Hepatocyte (in vitro differentiated cells): ENCODE measurements at regions not wholly inside any gene's neighbourhood (a gene's known extent, or its start where the extent isn't known, plus 50 kb on each side); places are given as distances from the start of the nearest gene placed in this dataset. TPM values are rescaled to one million over a fixed set of nuclear protein-coding genes. Genes with fewer than 3 reads are reported as not detected.

ENCODE experiments used
- DNase-seq: peaks from one replicate; pipeline ENCODE4 v3.0.0-alpha.2; 2016; ENCODE audit warnings: low spot score
- H2AFZ ChIP-seq: fragments of 200-600 bp; sonication (generic); 2 replicates; pipeline ENCODE4 v1.6.0; 2016; ENCODE audit warnings: antibody characterized with exemption, mild to moderate bottlenecking
- H3K27ac ChIP-seq: fragments of 200-600 bp; sonication (generic); 2 replicates; pipeline ENCODE4 v1.5.1; 2016; ENCODE audit warnings: mild to moderate bottlenecking
- H3K27me3 ChIP-seq: fragments of 200-600 bp; sonication (generic); 2 replicates; pipeline ENCODE4 v1.6.1; 2016
- H3K36me3 ChIP-seq: fragments of 200-600 bp; sonication (generic); replicated peaks from 2 replicates; pipeline ENCODE4 v1.5.1; 2016; ENCODE audit warnings: low read depth; ENCODE audit not compliant: insufficient read depth
- H3K4me1 ChIP-seq: fragments of 200-600 bp; sonication (generic); 2 replicates; pipeline ENCODE4 v1.5.1; 2016; ENCODE audit warnings: mild to moderate bottlenecking, moderate library complexity; ENCODE audit not compliant: insufficient read depth
- H3K4me2 ChIP-seq: fragments of 200-600 bp; sonication (generic); 2 replicates; pipeline ENCODE4 v1.6.0; 2016
- H3K4me3 ChIP-seq: fragments of 200-600 bp; sonication (generic); 2 replicates; pipeline ENCODE4 v1.5.1; 2016; ENCODE audit warnings: mild to moderate bottlenecking
- H3K79me2 ChIP-seq: fragments of 200-600 bp; sonication (generic); 2 replicates; pipeline ENCODE4 v1.6.0; 2017; ENCODE audit warnings: mild to moderate bottlenecking
- H3K9me2 ChIP-seq: fragments of 200-600 bp; sonication (generic); replicated peaks from 2 replicates; pipeline ENCODE4 v1.6.0; 2017; ENCODE audit warnings: mild to moderate bottlenecking; ENCODE audit not compliant: insufficient read depth
- H3K9me3 ChIP-seq: fragments of 200-600 bp; sonication (generic); 2 replicates; pipeline ENCODE4 v1.5.1; 2016; ENCODE audit warnings: low read depth, mild to moderate bottlenecking
- H4K20me1 ChIP-seq: fragments of 200-600 bp; sonication (generic); 2 replicates; pipeline ENCODE4 v1.6.0; 2016; ENCODE audit warnings: mild to moderate bottlenecking; ENCODE audit not compliant: insufficient read depth, poor library complexity, severe bottlenecking
- CTCF ChIP-seq: fragments of 200-600 bp; sonication (generic); IDR thresholded peaks from 2 replicates; pipeline ENCODE4 v1.5.1; 2016; ENCODE audit warnings: antibody characterized with exemption, mild to moderate bottlenecking; ENCODE audit not compliant: poor library complexity
- EZH2 ChIP-seq: fragments of 200-600 bp; sonication (generic); IDR thresholded peaks from 2 replicates; pipeline ENCODE4 v1.6.1; 2016; ENCODE audit warnings: antibody characterized with exemption, mild to moderate bottlenecking, borderline replicate concordance
- EZH2phosphoT487 ChIP-seq: fragments of 200-600 bp; sonication (generic); IDR thresholded peaks from one replicate; pipeline ENCODE4 v1.6.1; 2018; ENCODE audit warnings: antibody characterized with exemption, mild to moderate bottlenecking, low read depth, moderate library complexity; ENCODE audit not compliant: unreplicated experiment, severe bottlenecking
- WGBS: methylation state at CpG from one replicate; pipeline ENCODE4 v1.1.6; 2016; ENCODE audit warnings: low lambda C conversion rate; ENCODE audit errors: missing lambda C conversion rate; 5-methylcytosine and 5-hydroxymethylcytosine counted together
- microRNA counts: library from miRNA; unstranded; fragments of <30 nt; microRNA quantifications from one replicate; lab custom pipeline; 2017
- microRNA-seq: library from miRNA; unstranded; fragments of <30 nt; microRNA quantifications from one replicate; pipeline ENCODE4, GENCODE V29; 2017
- small RNA-seq: library from RNA; depleted of rRNA; stranded (forward); fragments of <200 nt; gene quantifications from one replicate; pipeline ENCODE3, GENCODE V24; 2014

GRCh38 chrX:45261471-45261870 lies 60.8 kb upstream of the DIPK2B start:
- H3K27me3 ChIP-seq: no peaks in the 10 kb centered on the region
- WGBS: 81% methylated on average over 1 of the region's 1 CpG
- no peak overlapping the region for H3K4me2 ChIP-seq
- H3K36me3 ChIP-seq: no peaks in the 10 kb centered on the region
- H3K9me2 ChIP-seq: no peaks in the 10 kb centered on the region
- H3K27ac ChIP-seq: no peak overlapping the region
- no peaks in the 10 kb centered on the region for H3K79me2 ChIP-seq
- no peaks in the 10 kb centered on the region for H4K20me1 ChIP-seq
- H3K4me1 ChIP-seq: no peaks in the 10 kb centered on the region
- TF ChIP-seq EZH2phosphoT487: no peak
- TF ChIP-seq EZH2: no peak
- no peak for TF ChIP-seq CTCF
- DNase-seq: no peak
- H3K9me3 ChIP-seq: no peaks in the 10 kb centered on the region
- H2AFZ ChIP-seq: no peak overlapping the region
- H3K4me3 ChIP-seq: no peak overlapping the region

- no peak overlapping the region for H2AFZ ChIP-seq
- TF ChIP-seq CTCF (no peak), EZH2phosphoT487 (no peak), EZH2 (no peak)
- no peaks in the 10 kb centered on the region for H3K27me3 ChIP-seq
- no peaks in the 10 kb centered on the region for H3K4me1 ChIP-seq
- 50% methylated on average over 1 of the region's 1 CpG for WGBS
- H4K20me1 ChIP-seq: no peaks in the 10 kb centered on the region
- H3K4me3 ChIP-seq: no peak overlapping the region
- no peaks in the 10 kb centered on the region for H3K9me2 ChIP-seq
- H3K27ac ChIP-seq: no peak overlapping the region
- no peaks in the 10 kb centered on the region for H3K9me3 ChIP-seq
- no peaks in the 10 kb centered on the region for H3K79me2 ChIP-seq
- no peaks in the 10 kb centered on the region for H3K36me3 ChIP-seq
- DNase-seq: no peak
- H3K4me2 ChIP-seq: no peak overlapping the region
These were observed 60.3 kb upstream of the DIPK2B start for GRCh38 chrX:45261005-45261404.

- H3K27me3 ChIP-seq: no peaks in the 10 kb centered on the region
- H2AFZ ChIP-seq: no peak overlapping the region
- H3K4me3 ChIP-seq: no peak overlapping the region
- no peaks in the 10 kb centered on the region for H4K20me1 ChIP-seq
- no peaks in the 10 kb centered on the region for H3K79me2 ChIP-seq
- no peak for DNase-seq
- H3K9me3 ChIP-seq: no peaks in the 10 kb centered on the region
- 61% methylated on average over 6 of the region's 6 CpGs for WGBS
- no peak for TF ChIP-seq CTCF
- no peak for TF ChIP-seq EZH2
- TF ChIP-seq EZH2phosphoT487: no peak
- H3K4me1 ChIP-seq: no peaks in the 10 kb centered on the region
- H3K9me2 ChIP-seq: no peaks in the 10 kb centered on the region
- no peaks in the 10 kb centered on the region for H3K36me3 ChIP-seq
- H3K27ac ChIP-seq: no peak overlapping the region
- H3K4me2 ChIP-seq: no peak overlapping the region
These were observed 58.2 kb upstream of the DIPK2B start for GRCh38 chrX:45258731-45259402.

MicroRNAs encoded in the stretch of these regions (microRNA counts, 767-probe panel; counts per million panel counts)
- microRNA hsa-miR-221-3p (lab: Ali Mortazavi, UCI): 7,736 counts per million, percentile 48 among the panel's probes with 10 or more counts
- microRNA hsa-miR-222-3p (lab: Ali Mortazavi, UCI): 8,524 counts per million, percentile 58 among the panel's probes with 10 or more counts

Small RNA genes in the stretch of these regions (microRNA-seq; reads per million reads assigned to microRNA genes)
- gene MIR221: 11,190 reads per million, percentile 94 among the genes with 10 or more reads in this experiment
- gene MIR222: 2,604 reads per million, percentile 85 among the genes with 10 or more reads in this experiment

Small RNA genes in the stretch of these regions (small RNA-seq; reads per million reads assigned to genes)
- 238 reads per million, percentile 98 among the genes with 10 or more reads in this experiment for gene MIR221
- 387 reads per million, percentile 99 among the genes with 10 or more reads in this experiment for gene MIR222
- gene RF00017: not detected
- gene RF00591: not detected
